Neural progenitor cell (in vitro differentiated cells): ENCODE measurements at regions not wholly inside any gene's neighbourhood (a gene's known extent, or its start where the extent isn't known, plus 50 kb on each side); places are given as distances from the start of the nearest gene placed in this dataset.

Experiments
- DNase-seq: peaks from one replicate; pipeline ENCODE4 v3.0.0-alpha.2; 2016; ENCODE audit warnings: low spot score
- H2AFZ ChIP-seq: fragments of 200-600 bp; sonication (generic); replicated peaks from 2 replicates; pipeline ENCODE4 v1.6.1; 2016; ENCODE audit warnings: antibody characterized with exemption
- H3F3A ChIP-seq: fragments of 200-600 bp; sonication (generic); 2 replicates; pipeline ENCODE4 v1.6.1; 2016; ENCODE audit warnings: antibody characterized with exemption, low read depth
- H3K27ac ChIP-seq: fragments of 200-600 bp; sonication (generic); 2 replicates; pipeline ENCODE4 v1.5.1; 2016; ENCODE audit warnings: mild to moderate bottlenecking
- H3K27me3 ChIP-seq: fragments of 200-600 bp; sonication (generic); 2 replicates; pipeline ENCODE4 v1.6.1; 2016; ENCODE audit warnings: mild to moderate bottlenecking, moderate library complexity
- H3K36me3 ChIP-seq: fragments of 200-600 bp; sonication (generic); 2 replicates; pipeline ENCODE4 v1.5.1; 2016
- H3K4me1 ChIP-seq: fragments of 200-600 bp; sonication (generic); 2 replicates; pipeline ENCODE4 v1.6.1; 2016; ENCODE audit warnings: mixed run types
- H3K4me2 ChIP-seq: fragments of 200-600 bp; sonication (generic); 2 replicates; pipeline ENCODE4 v1.6.1; 2016
- H3K4me3 ChIP-seq: fragments of 200-600 bp; sonication (generic); 2 replicates; pipeline ENCODE4 v1.5.1; 2016
- H3K79me2 ChIP-seq: fragments of 200-600 bp; sonication (generic); 2 replicates; pipeline ENCODE4 v1.6.1; 2016; ENCODE audit warnings: low read depth
- H3K9ac ChIP-seq: fragments of 200-600 bp; sonication (generic); 2 replicates; pipeline ENCODE4 v1.6.1; 2016
- H3K9me3 ChIP-seq: fragments of 200-600 bp; sonication (generic); 2 replicates; pipeline ENCODE4 v1.5.1; 2016; ENCODE audit warnings: low read depth
- H4K20me1 ChIP-seq: fragments of 200-600 bp; sonication (generic); 2 replicates; pipeline ENCODE4 v1.6.1; 2016; ENCODE audit warnings: low read depth
- H3K27ac Mint-ChIP-seq: 3 replicates; pipeline ENCODE4 v1.8.0; 2021; ENCODE audit warnings: mixed read lengths
- H3K27me3 Mint-ChIP-seq: 2 replicates; pipeline ENCODE4 v1.8.0; 2022; ENCODE audit warnings: low read depth, mild to moderate bottlenecking, inconsistent platforms, moderate library complexity, mixed read lengths; ENCODE audit not compliant: insufficient read depth
- H3K36me3 Mint-ChIP-seq: 3 replicates; pipeline ENCODE4 v1.8.0; 2021; ENCODE audit warnings: mixed read lengths
- H3K4me1 Mint-ChIP-seq: 3 replicates; pipeline ENCODE4 v1.8.0; 2021; ENCODE audit warnings: mixed read lengths
- H3K4me3 Mint-ChIP-seq: 3 replicates; pipeline ENCODE4 v1.8.0; 2021; ENCODE audit warnings: mild to moderate bottlenecking, moderate library complexity, mixed read lengths
- H3K9me3 Mint-ChIP-seq: 3 replicates; pipeline ENCODE4 v1.8.0; 2020; ENCODE audit warnings: mixed read lengths
- CTCF ChIP-seq: fragments of 200-600 bp; sonication (generic); IDR thresholded peaks from 2 replicates; pipeline ENCODE4 v1.5.1; 2017; ENCODE audit warnings: antibody characterized with exemption, mild to moderate bottlenecking
- EZH2 ChIP-seq: fragments of 200-600 bp; sonication (generic); IDR thresholded peaks from 2 replicates; pipeline ENCODE4 v1.6.1; 2017; ENCODE audit warnings: antibody characterized with exemption, mild to moderate bottlenecking, moderate library complexity
- EZH2phosphoT487 ChIP-seq: fragments of 200-600 bp; sonication (generic); IDR thresholded peaks from 2 replicates; pipeline ENCODE4 v1.6.1; 2017; ENCODE audit warnings: antibody characterized with exemption

- Histone ChIP-seq H2AFZ (no peak overlapping the region), H3K36me3 (peaks cover 4% of the 10 kb centered on the region), H3K4me2 (no peak overlapping the region), H3K9me3 (no peaks in the 10 kb centered on the region), H4K20me1 (no peaks in the 10 kb centered on the region), H3F3A (no peaks in the 10 kb centered on the region), H3K9ac (no peak overlapping the region), H3K4me3 (no peak overlapping the region), H3K79me2 (no peaks in the 10 kb centered on the region), H3K27me3 (no peaks in the 10 kb centered on the region), H3K27ac (no peak overlapping the region), H3K4me1 (no peaks in the 10 kb centered on the region)
- TF ChIP-seq EZH2 (no peak), CTCF (no peak), EZH2phosphoT487 (no peak)
- H3K27ac Mint-ChIP-seq = no peak overlapping the region
- no peaks in the 10 kb centered on the region for H3K27me3 Mint-ChIP-seq
- no peaks in the 10 kb centered on the region for H3K4me1 Mint-ChIP-seq
- no peaks in the 10 kb centered on the region for H3K9me3 Mint-ChIP-seq
- H3K36me3 Mint-ChIP-seq = no peaks in the 10 kb centered on the region
- DNase-seq = no peak
- no peak overlapping the region for H3K4me3 Mint-ChIP-seq
These were observed 624.4 kb downstream of the ADCYAP1 start for GRCh38 chr18:1528964-1529509.

DNA sequence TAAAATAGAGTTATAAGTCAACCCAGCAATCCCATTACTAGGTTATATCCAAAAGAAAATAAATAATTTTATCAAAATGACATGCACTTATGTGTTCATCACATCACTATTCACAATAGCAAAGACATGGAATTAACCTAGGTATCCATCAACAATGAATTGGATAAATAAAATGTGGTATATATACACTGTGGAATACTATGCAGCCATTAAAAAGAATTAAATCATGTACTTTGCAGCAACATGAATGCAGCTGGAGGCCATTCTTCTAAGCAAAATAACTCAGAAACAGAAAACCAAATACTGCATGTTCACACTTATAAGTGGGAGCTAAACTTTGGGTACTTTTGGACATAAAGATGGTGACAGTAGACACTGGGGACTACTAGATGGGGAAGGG lies 626.0 kb downstream of the ADCYAP1 start:
- no peak for TF ChIP-seq CTCF
- no peak for TF ChIP-seq EZH2
- no peak for TF ChIP-seq EZH2phosphoT487
- H3K27me3 ChIP-seq = no peaks in the 10 kb centered on the region
- H3K79me2 ChIP-seq = no peaks in the 10 kb centered on the region
- H3K4me1 ChIP-seq = no peaks in the 10 kb centered on the region
- no peak overlapping the region for H3K4me3 ChIP-seq
- H3F3A ChIP-seq = no peaks in the 10 kb centered on the region
- H3K27ac ChIP-seq = no peak overlapping the region
- H2AFZ ChIP-seq = no peak overlapping the region
- DNase-seq = no peak
- no peaks in the 10 kb centered on the region for H3K36me3 Mint-ChIP-seq
- H3K9ac ChIP-seq = no peak overlapping the region
- H3K9me3 ChIP-seq = no peaks in the 10 kb centered on the region
- H3K4me2 ChIP-seq = no peak overlapping the region
- H3K4me1 Mint-ChIP-seq = no peaks in the 10 kb centered on the region
- H3K27me3 Mint-ChIP-seq = no peaks in the 10 kb centered on the region
- no peaks in the 10 kb centered on the region for H3K9me3 Mint-ChIP-seq
- peaks cover 4% of the 10 kb centered on the region for H3K36me3 ChIP-seq
- no peaks in the 10 kb centered on the region for H4K20me1 ChIP-seq
- H3K27ac Mint-ChIP-seq = no peak overlapping the region
- no peak overlapping the region for H3K4me3 Mint-ChIP-seq

- Histone ChIP-seq H3K4me2 (no peak overlapping the region), H3K27ac (no peak overlapping the region), H4K20me1 (no peaks in the 10 kb centered on the region), H3K4me3 (no peak overlapping the region), H3K9me3 (no peaks in the 10 kb centered on the region), H3K9ac (no peak overlapping the region), H3K27me3 (no peaks in the 10 kb centered on the region), H3F3A (no peaks in the 10 kb centered on the region), H3K79me2 (no peaks in the 10 kb centered on the region), H3K36me3 (no peaks in the 10 kb centered on the region), H3K4me1 (no peaks in the 10 kb centered on the region), H2AFZ (no peak overlapping the region)
- TF ChIP-seq CTCF (no peak), EZH2 (no peak), EZH2phosphoT487 (no peak)
- Mint-ChIP-seq H3K36me3 (no peaks in the 10 kb centered on the region), H3K27ac (no peak overlapping the region), H3K4me3 (no peak overlapping the region), H3K9me3 (no peaks in the 10 kb centered on the region), H3K27me3 (no peaks in the 10 kb centered on the region), H3K4me1 (no peaks in the 10 kb centered on the region)
- DNase-seq = no peak
These were observed 634.6 kb downstream of the ADCYAP1 start for GRCh38 chr18:1539276-1539675.
